T-cell (primary cell): ENCODE measurements at regions not wholly inside any gene's neighbourhood (a gene's known extent, or its start where the extent isn't known, plus 50 kb on each side); places are given as distances from the start of the nearest gene placed in this dataset.
"Not testable (repeated sequence)": the region's sequence is repeated elsewhere in the genome, so short reads cannot be mapped to it uniquely, and the experiment has no call there.

Experiments
- ATAC-seq, 4 experiments: fragments of 200-7000 bp in 3 of 4; fragments of 150-1000 bp in 1 of 4; cut with Tn5 transposase; replicated peaks in 1 of 4; 1 replicate in 3 of 4; 2 replicates in 1 of 4; pipeline ENCODE4 v1.10.0; 2021; ENCODE audit warnings: moderate library complexity in 3 of 4, mild to moderate bottlenecking in 2 of 4, moderate number of reproducible peaks in 1 of 4
- CTCF ChIA-PET, 2 donors: fragments of 300-600 bp; sonication (Branson Sonifier 250); formaldehyde crosslinking; loops; one replicate each; lab custom pipeline; 2022; ENCODE audit warnings: antibody characterized with exemption in 2 of 2; lab: Charles Lee
- POLR2A ChIA-PET, 2 donors: fragments of 300-600 bp; sonication (Branson Sonifier 250); formaldehyde crosslinking; loops; one replicate each; lab custom pipeline; 2022; ENCODE audit warnings: antibody characterized with exemption in 2 of 2; lab: Charles Lee
- DNase-seq, 35 experiments: peaks; one replicate each; pipeline versions ENCODE4 v3.0.0 to v3.0.0-alpha.2; 2013 to 2023
- H3K27ac ChIP-seq: one replicate; pipeline ENCODE4 v1.5.1; 2013; ENCODE audit warnings: low read length
- H3K27me3 ChIP-seq, 2 experiments: replicated peaks in 1 of 2; 1 replicate in 1 of 2; 2 replicates in 1 of 2; pipeline versions ENCODE4 v1.6.1 to v1.7.0; 2013; ENCODE audit warnings: low read length in 1 of 2, mixed read lengths in 1 of 2; ENCODE audit not compliant: control insufficient read depth in 2 of 2, insufficient read depth in 2 of 2; ENCODE audit errors: extremely low read depth in 1 of 2
- H3K36me3 ChIP-seq, 2 donors: 1 replicate in 1 of 2; 2 replicates in 1 of 2; pipeline versions ENCODE4 v1.6.1 to v1.7.0; 2013; ENCODE audit warnings: low read length in 1 of 2; ENCODE audit not compliant: control insufficient read depth in 2 of 2, insufficient read depth in 1 of 2; ENCODE audit errors: extremely low read depth in 1 of 2
- H3K4me1 ChIP-seq, 2 experiments: 1 replicate in 1 of 2; 2 replicates in 1 of 2; pipeline versions ENCODE4 v1.6.1 to v1.7.0; 2013; ENCODE audit warnings: low read length in 2 of 2, mixed read lengths in 1 of 2; ENCODE audit not compliant: insufficient read depth in 2 of 2, control insufficient read depth in 1 of 2; ENCODE audit errors: extremely low read depth in 1 of 2
- H3K4me3 ChIP-seq, 2 donors: 1 replicate in 1 of 2; 2 replicates in 1 of 2; pipeline versions ENCODE4 v1.5.1 to v1.7.0; 2013; ENCODE audit warnings: mild to moderate bottlenecking in 2 of 2, low read length in 1 of 2, moderate library complexity in 1 of 2; ENCODE audit not compliant: control insufficient read depth in 1 of 2; ENCODE audit errors: extremely low read depth in 1 of 2
- H3K9me3 ChIP-seq: 2 replicates; pipeline ENCODE4 v1.7.0; 2013
- H3K27ac Mint-ChIP-seq, 2 donors: one replicate each; pipeline ENCODE4 v1.8.0; 2020 to 2021; ENCODE audit warnings: mild to moderate bottlenecking in 2 of 2, mixed read lengths in 2 of 2
- H3K27me3 Mint-ChIP-seq, 2 donors: one replicate each; pipeline ENCODE4 v1.8.0; 2021 to 2022; ENCODE audit warnings: mixed read lengths in 2 of 2
- H3K36me3 Mint-ChIP-seq: one replicate; pipeline ENCODE4 v1.8.0; 2021; ENCODE audit warnings: mixed read lengths
- H3K4me1 Mint-ChIP-seq, 3 donors: one replicate each; pipeline ENCODE4 v1.8.0; 2020 to 2022; ENCODE audit warnings: mixed read lengths in 3 of 3, mild to moderate bottlenecking in 1 of 3
- H3K4me3 Mint-ChIP-seq, 3 donors: one replicate each; pipeline ENCODE4 v1.8.0; 2020 to 2022; ENCODE audit warnings: mild to moderate bottlenecking in 3 of 3, mixed read lengths in 3 of 3, moderate library complexity in 3 of 3
- H3K9me3 Mint-ChIP-seq, 3 donors: one replicate each; pipeline ENCODE4 v1.8.0; 2020 to 2022; ENCODE audit warnings: mixed read lengths in 3 of 3
- WGBS: methylation state at CpG from one replicate; pipeline ENCODE4 v1.1.5; 2013; ENCODE audit warnings: missing lambda C conversion rate; ENCODE audit not compliant: insufficient coverage; 5-methylcytosine and 5-hydroxymethylcytosine counted together

- Mint-ChIP-seq H3K36me3 (no peaks in the 10 kb centered on the region), H3K4me3 (no peak overlapping the region), H3K4me1 (no peaks in the 10 kb centered on the region), H3K9me3 (peaks cover 7 to 34% (median 8%) of the 10 kb centered on the region in 3 donors), H3K27ac (no peak overlapping the region), H3K27me3 (peaks cover 0 to 5% of the 10 kb centered on the region in 2 donors)
- ATAC-seq (no peak), DNase-seq (no peak)
- ChIA-PET POLR2A (no interaction called here), CTCF (no interaction called here)
- no peak overlapping the region for H3K4me3 ChIP-seq
- no peak overlapping the region for H3K27ac ChIP-seq
- no peaks in the 10 kb centered on the region for H3K4me1 ChIP-seq
- WGBS = no CpG with 5 or more reads among the region's 1 CpG
- H3K27me3 ChIP-seq = peaks cover 0 to 7% of the 10 kb centered on the region in 2 experiments
- no peaks in the 10 kb centered on the region for H3K36me3 ChIP-seq
- H3K9me3 ChIP-seq = no peaks in the 10 kb centered on the region
Measured at GRCh38 chr5:110304176-110304575, 422.3 kb downstream of the TMEM232 start.

- Histone ChIP-seq H3K4me3 (no peak overlapping the region), H3K27me3 (peaks cover 0 to 7% of the 10 kb centered on the region in 2 experiments), H3K36me3 (no peaks in the 10 kb centered on the region), H3K9me3 (no peaks in the 10 kb centered on the region), H3K4me1 (no peaks in the 10 kb centered on the region), H3K27ac (no peak overlapping the region)
- H3K36me3 Mint-ChIP-seq = no peaks in the 10 kb centered on the region
- ChIA-PET CTCF (interaction anchor here in 1 of 2 donors (0.7 kb wide), 1 partner anchor 1169 kb away, joined by 5 read pairs; no protein-coding TSS in a partner anchor), POLR2A (interaction anchor here in 1 of 2 donors (0.7 kb wide), 1 partner anchor 718 kb away, joined by 11 read pairs; no protein-coding TSS in a partner anchor)
- ATAC-seq = no peak
- peaks cover 2 to 41% (median 14%) of the 10 kb centered on the region in 3 donors for H3K9me3 Mint-ChIP-seq
- no peak for DNase-seq
- H3K4me3 Mint-ChIP-seq = no peak overlapping the region
- H3K27ac Mint-ChIP-seq = no peak overlapping the region
- H3K4me1 Mint-ChIP-seq = no peaks in the 10 kb centered on the region
- H3K27me3 Mint-ChIP-seq = peaks cover 0 to 5% of the 10 kb centered on the region in 2 donors
- 80% methylated on average over 1 of the region's 2 CpGs for WGBS
Measured at GRCh38 chr5:110306650-110307049, 419.8 kb downstream of the TMEM232 start.

DNA sequence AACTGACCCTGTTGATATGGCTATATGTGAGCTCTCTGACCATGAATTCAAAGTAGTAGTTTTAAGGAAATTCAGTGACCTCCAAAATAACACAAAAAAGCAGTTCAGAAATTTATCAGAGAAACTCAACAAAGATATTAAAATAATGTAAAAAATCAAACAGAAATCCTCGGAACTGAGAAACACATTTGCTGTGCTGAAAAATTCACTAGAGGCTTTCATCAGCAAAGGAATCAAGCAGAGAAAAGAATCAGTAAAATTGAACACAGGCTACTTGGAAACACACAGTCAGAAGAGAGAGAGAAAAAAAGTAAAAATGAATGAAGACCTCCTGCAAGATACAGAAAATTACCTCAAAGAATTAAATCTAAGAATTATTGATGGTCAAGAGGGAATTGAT, 417.2 kb downstream of the TMEM232 start:
- POLR2A ChIA-PET = no interaction called here
- Mint-ChIP-seq H3K27me3 (peaks cover 0 to 5% of the 10 kb centered on the region in 2 donors), H3K36me3 (no peaks in the 10 kb centered on the region), H3K27ac (no peak overlapping the region), H3K9me3 (peaks cover 0 to 27% (median 7%) of the 10 kb centered on the region in 3 donors), H3K4me1 (no peaks in the 10 kb centered on the region), H3K4me3 (no peak overlapping the region)
- H3K4me1 ChIP-seq = no peaks in the 10 kb centered on the region
- no CpG with 5 or more reads among the region's 1 CpG for WGBS
- no peaks in the 10 kb centered on the region for H3K9me3 ChIP-seq
- peaks cover 0 to 7% of the 10 kb centered on the region in 2 experiments for H3K27me3 ChIP-seq
- H3K27ac ChIP-seq = no peak overlapping the region
- no peak for ATAC-seq
- H3K36me3 ChIP-seq = no peaks in the 10 kb centered on the region
- CTCF ChIA-PET = no interaction called here
- no peak overlapping the region for H3K4me3 ChIP-seq
- no peak for DNase-seq

- H3K27me3 Mint-ChIP-seq, H3K4me1 ChIP-seq, POLR2A ChIA-PET, H3K9me3 Mint-ChIP-seq, H3K36me3 Mint-ChIP-seq, ATAC-seq, H3K4me3 Mint-ChIP-seq, DNase-seq, H3K27ac ChIP-seq, H3K4me1 Mint-ChIP-seq, H3K36me3 ChIP-seq, H3K27ac Mint-ChIP-seq, H3K4me3 ChIP-seq, H3K9me3 ChIP-seq, H3K27me3 ChIP-seq: not testable (repeated sequence)
- WGBS = 22% methylated on average over 2 of the region's 3 CpGs
- CTCF ChIA-PET = interaction anchor here in 1 of 2 donors (0.6 kb wide), 2 partner anchors 228 to 1643 kb away, joined by 4 to 6 read pairs; no protein-coding TSS in a partner anchor
Measured at GRCh38 chr5:110316566-110316965, 409.9 kb downstream of the TMEM232 start.

- no peaks in the 10 kb centered on the region for H3K27me3 ChIP-seq
- no peaks in the 10 kb centered on the region for H3K4me1 Mint-ChIP-seq
- no peaks in the 10 kb centered on the region for H3K36me3 ChIP-seq
- ATAC-seq (no peak), DNase-seq (no peak)
- no CpG with 5 or more reads among the region's 1 CpG for WGBS
- no peaks in the 10 kb centered on the region for H3K27me3 Mint-ChIP-seq
- no peaks in the 10 kb centered on the region for H3K4me1 ChIP-seq
- H3K4me3 ChIP-seq = no peak overlapping the region
- no peak overlapping the region for H3K4me3 Mint-ChIP-seq
- peaks cover 0 to 5% (median 5%) of the 10 kb centered on the region in 3 donors for H3K9me3 Mint-ChIP-seq
- CTCF ChIA-PET = no interaction called here
- POLR2A ChIA-PET = no interaction called here
- no peak overlapping the region for H3K27ac ChIP-seq
- H3K9me3 ChIP-seq = no peaks in the 10 kb centered on the region
- no peaks in the 10 kb centered on the region for H3K36me3 Mint-ChIP-seq
- H3K27ac Mint-ChIP-seq = no peak overlapping the region
Measured at GRCh38 chr5:110321117-110321516, 405.4 kb downstream of the TMEM232 start.

GRCh38 chr5:110323357-110323756, 403.1 kb downstream of the TMEM232 start:
- Histone ChIP-seq H3K4me1 (no peaks in the 10 kb centered on the region), H3K27ac (no peak overlapping the region), H3K4me3 (no peak overlapping the region), H3K36me3 (no peaks in the 10 kb centered on the region), H3K9me3 (no peaks in the 10 kb centered on the region), H3K27me3 (no peaks in the 10 kb centered on the region)
- H3K27me3 Mint-ChIP-seq = no peaks in the 10 kb centered on the region
- DNase-seq = no peak
- POLR2A ChIA-PET = no interaction called here
- 71% methylated on average over 1 of the region's 1 CpG for WGBS
- CTCF ChIA-PET = no interaction called here
- H3K36me3 Mint-ChIP-seq = no peaks in the 10 kb centered on the region
- H3K4me1 Mint-ChIP-seq = no peaks in the 10 kb centered on the region
- H3K9me3 Mint-ChIP-seq = no peaks in the 10 kb centered on the region
- H3K27ac Mint-ChIP-seq = no peak overlapping the region
- no peak overlapping the region for H3K4me3 Mint-ChIP-seq
- ATAC-seq = no peak

DNA sequence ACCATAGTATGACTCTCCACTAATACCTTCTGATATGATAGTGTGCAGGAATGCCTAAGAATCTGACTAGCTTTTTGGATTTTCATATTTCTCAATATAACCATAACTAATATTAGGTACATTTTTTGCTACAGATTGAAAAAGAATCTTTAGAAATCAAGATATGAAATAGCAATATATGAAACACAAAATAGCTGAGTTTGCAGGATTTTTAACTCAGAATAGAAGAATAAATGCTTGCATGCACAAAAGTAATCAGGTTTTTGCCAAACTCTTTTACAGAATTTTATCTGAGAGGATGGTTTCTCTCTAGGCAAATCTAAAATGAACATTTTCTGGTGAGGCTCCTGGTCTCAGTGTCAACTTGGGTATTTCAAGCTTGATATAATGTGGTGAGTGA, 402.6 kb downstream of the TMEM232 start:
- no peaks in the 10 kb centered on the region for H3K9me3 ChIP-seq
- H3K27ac Mint-ChIP-seq = no peak overlapping the region
- H3K27ac ChIP-seq = no peak overlapping the region
- ATAC-seq (no peak), DNase-seq (no peak)
- ChIA-PET CTCF (no interaction called here), POLR2A (no interaction called here)
- H3K27me3 ChIP-seq = no peaks in the 10 kb centered on the region
- no peaks in the 10 kb centered on the region for H3K9me3 Mint-ChIP-seq
- H3K4me1 ChIP-seq = no peaks in the 10 kb centered on the region
- H3K27me3 Mint-ChIP-seq = no peaks in the 10 kb centered on the region
- H3K36me3 ChIP-seq = no peaks in the 10 kb centered on the region
- H3K36me3 Mint-ChIP-seq = no peaks in the 10 kb centered on the region
- no peak overlapping the region for H3K4me3 ChIP-seq
- no peaks in the 10 kb centered on the region for H3K4me1 Mint-ChIP-seq
- no peak overlapping the region for H3K4me3 Mint-ChIP-seq
